ENCODE measurements at regions not wholly inside any gene's neighbourhood (a gene's known extent, or its start where the extent isn't known, plus 50 kb on each side); places are given as distances from the start of the nearest gene placed in this dataset.
"Not testable (repeated sequence)": the region's sequence is repeated elsewhere in the genome, so short reads cannot be mapped to it uniquely, and the experiment has no call there.

DNA sequence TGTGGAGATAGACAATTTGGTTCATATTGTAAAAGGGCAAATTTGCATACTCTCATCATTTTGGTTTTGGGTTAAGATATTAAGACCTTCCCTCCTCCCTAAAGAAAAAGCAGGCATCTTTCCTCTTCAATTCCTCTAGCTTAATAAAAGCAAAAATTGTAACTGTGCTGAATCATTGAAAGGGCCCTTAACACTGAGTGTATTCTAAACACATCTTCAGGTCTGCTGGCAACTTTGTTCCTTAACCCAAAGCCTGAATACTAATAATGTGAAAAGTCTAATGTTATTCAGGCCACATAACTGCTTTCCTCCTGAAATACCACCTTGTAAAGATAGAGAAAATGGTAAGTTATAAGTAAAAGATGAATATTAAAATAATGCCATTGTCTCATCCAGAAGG lies 1200.5 kb upstream of the FAM98A start:
- Histone ChIP-seq H3K4me3 (ENCODE audit: insufficient read depth, low read length, poor library complexity, severe bottlenecking) (no peak overlapping the region), H3K36me3 (ENCODE audit: low read length) (no peaks in the 10 kb centered on the region)
- TF ChIP-seq, protein P1, sequence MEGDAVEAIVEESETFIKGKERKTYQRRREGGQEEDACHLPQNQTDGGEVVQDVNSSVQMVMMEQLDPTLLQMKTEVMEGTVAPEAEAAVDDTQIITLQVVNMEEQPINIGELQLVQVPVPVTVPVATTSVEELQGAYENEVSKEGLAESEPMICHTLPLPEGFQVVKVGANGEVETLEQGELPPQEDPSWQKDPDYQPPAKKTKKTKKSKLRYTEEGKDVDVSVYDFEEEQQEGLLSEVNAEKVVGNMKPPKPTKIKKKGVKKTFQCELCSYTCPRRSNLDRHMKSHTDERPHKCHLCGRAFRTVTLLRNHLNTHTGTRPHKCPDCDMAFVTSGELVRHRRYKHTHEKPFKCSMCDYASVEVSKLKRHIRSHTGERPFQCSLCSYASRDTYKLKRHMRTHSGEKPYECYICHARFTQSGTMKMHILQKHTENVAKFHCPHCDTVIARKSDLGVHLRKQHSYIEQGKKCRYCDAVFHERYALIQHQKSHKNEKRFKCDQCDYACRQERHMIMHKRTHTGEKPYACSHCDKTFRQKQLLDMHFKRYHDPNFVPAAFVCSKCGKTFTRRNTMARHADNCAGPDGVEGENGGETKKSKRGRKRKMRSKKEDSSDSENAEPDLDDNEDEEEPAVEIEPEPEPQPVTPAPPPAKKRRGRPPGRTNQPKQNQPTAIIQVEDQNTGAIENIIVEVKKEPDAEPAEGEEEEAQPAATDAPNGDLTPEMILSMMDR (IDR thresholded peaks at IDR 0.05; ENCODE audit: insufficient read depth, low read length, poor library complexity, severe bottlenecking) = no peak
- TF ChIP-seq EZH2phosphoT487 (conservative IDR thresholded peaks at IDR 0.05; ENCODE audit: low read length) = no peak

DNA sequence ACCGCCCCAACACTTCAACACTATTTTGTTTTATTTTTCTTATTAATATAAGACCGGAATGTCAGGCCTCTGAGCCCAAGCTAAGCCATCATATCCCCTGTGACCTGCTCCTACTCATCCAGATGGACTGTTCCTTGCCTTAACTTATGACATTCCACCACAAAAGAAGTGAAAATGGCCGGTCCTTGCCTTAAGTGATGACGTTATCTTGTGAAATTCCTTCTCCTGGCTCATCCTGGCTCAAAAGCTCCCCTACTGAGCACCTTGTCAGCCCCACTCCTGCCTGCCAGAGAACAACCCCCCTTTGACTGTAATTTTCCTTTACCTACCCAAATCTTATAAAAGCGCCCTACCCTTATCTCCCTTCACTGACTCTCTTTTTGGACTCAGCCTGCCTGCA lies 1196.5 kb upstream of the FAM98A start:
- not testable (repeated sequence) for H3F3A ChIP-seq (ENCODE audit: insufficient read depth); H3K79me2 ChIP-seq (ENCODE audit: insufficient read depth, low read length); H3K4me2 ChIP-seq (ENCODE audit: low read depth, low read length, poor library complexity, severe bottlenecking); H3K9me3 ChIP-seq (ENCODE audit: insufficient read depth, low read length); H3K4me3 ChIP-seq (ENCODE audit: insufficient read depth, low read length, poor library complexity, severe bottlenecking); H3K27ac ChIP-seq (ENCODE audit: low read depth, low read length); H3K9me2 ChIP-seq (replicated peaks; ENCODE audit: insufficient read depth, low read length); H2AFZ ChIP-seq (ENCODE audit: low read depth, low read length, severe bottlenecking); H4K20me1 ChIP-seq (ENCODE audit: low read depth, low read length); H3K9ac ChIP-seq (ENCODE audit: low read length); H3K36me3 ChIP-seq (ENCODE audit: low read length); H3K27me3 ChIP-seq (ENCODE audit: low read length)

More for the DNA sequence above, 1200.5 kb upstream of the FAM98A start:
- no peak overlapping the region for H3K9ac ChIP-seq (ENCODE audit: low read length)
- no peak overlapping the region for H2AFZ ChIP-seq (ENCODE audit: low read depth, low read length, severe bottlenecking)
- no peaks in the 10 kb centered on the region for H3K9me3 ChIP-seq (ENCODE audit: insufficient read depth, low read length)
- H3K79me2 ChIP-seq (ENCODE audit: insufficient read depth, low read length) = no peaks in the 10 kb centered on the region
- no peaks in the 10 kb centered on the region for H3K27me3 ChIP-seq (ENCODE audit: low read length)
- no peak overlapping the region for H3K4me2 ChIP-seq (ENCODE audit: low read depth, low read length, poor library complexity, severe bottlenecking)
- no peaks in the 10 kb centered on the region for H4K20me1 ChIP-seq (ENCODE audit: low read depth, low read length)
- no peak overlapping the region for H3K27ac ChIP-seq (ENCODE audit: low read depth, low read length)
- no peaks in the 10 kb centered on the region for H3K9me2 ChIP-seq (replicated peaks; ENCODE audit: insufficient read depth, low read length)
- H3F3A ChIP-seq (ENCODE audit: insufficient read depth) = no peaks in the 10 kb centered on the region

DNA sequence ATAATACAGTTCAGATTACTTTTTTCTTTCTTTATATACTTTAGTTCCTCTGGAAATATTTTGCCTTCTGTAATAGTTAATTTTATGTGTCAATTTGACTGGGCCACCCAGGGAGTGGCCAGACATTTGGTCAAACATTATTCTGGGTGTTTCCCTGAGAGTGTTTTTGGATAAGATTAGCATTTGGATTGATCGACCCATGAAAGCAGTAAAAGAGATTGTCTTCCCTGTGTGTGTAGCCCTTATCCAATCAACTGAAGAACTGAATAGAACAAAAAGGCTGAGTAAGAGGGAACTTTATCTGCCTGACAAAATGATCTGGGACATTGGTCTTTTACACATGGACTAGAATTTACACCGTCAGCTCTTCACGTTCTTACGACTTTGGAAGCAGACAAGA lies 1190.1 kb upstream of the FAM98A start:
- Histone ChIP-seq H4K20me1 (ENCODE audit: low read depth, low read length) (no peaks in the 10 kb centered on the region), H3K9me3 (ENCODE audit: insufficient read depth, low read length) (no peaks in the 10 kb centered on the region), H2AFZ (ENCODE audit: low read depth, low read length, severe bottlenecking) (no peak overlapping the region), H3K27ac (ENCODE audit: low read depth, low read length) (no peak overlapping the region), H3K9ac (ENCODE audit: low read length) (no peak overlapping the region), H3F3A (ENCODE audit: insufficient read depth) (no peaks in the 10 kb centered on the region), H3K9me2 (replicated peaks; ENCODE audit: insufficient read depth, low read length) (no peaks in the 10 kb centered on the region), H3K79me2 (ENCODE audit: insufficient read depth, low read length) (no peaks in the 10 kb centered on the region), H3K27me3 (ENCODE audit: low read length) (no peaks in the 10 kb centered on the region), H3K4me2 (ENCODE audit: low read depth, low read length, poor library complexity, severe bottlenecking) (no peak overlapping the region), H3K36me3 (ENCODE audit: low read length) (no peaks in the 10 kb centered on the region), H3K4me3 (ENCODE audit: insufficient read depth, low read length, poor library complexity, severe bottlenecking) (no peak overlapping the region)
- TF ChIP-seq, protein P1 (IDR thresholded peaks at IDR 0.05; ENCODE audit: insufficient read depth, low read length, poor library complexity, severe bottlenecking) = no peak
- no peak for TF ChIP-seq EZH2phosphoT487 (conservative IDR thresholded peaks at IDR 0.05; ENCODE audit: low read length)

DNA sequence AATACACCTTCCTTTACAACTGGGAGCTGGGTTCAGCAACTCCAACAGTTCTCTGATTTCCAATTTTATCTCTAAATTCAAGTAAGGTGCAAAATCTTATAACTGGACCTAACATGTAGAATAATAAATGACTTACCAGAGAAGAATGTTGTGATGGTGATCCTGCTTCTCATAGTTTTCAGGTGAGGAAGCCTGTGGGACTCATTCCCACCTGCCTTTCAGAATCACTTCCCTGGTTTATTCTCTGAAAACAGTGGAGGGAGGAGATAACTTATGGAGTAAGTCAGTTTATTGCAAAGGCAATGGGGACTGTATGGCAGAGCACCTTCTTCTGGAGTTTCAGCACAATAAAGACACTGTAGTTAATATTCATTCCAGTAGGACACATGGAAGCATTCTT lies 1188.2 kb upstream of the FAM98A start:
- no peaks in the 10 kb centered on the region for H3K79me2 ChIP-seq (ENCODE audit: insufficient read depth, low read length)

More for the DNA sequence above, 1188.2 kb upstream of the FAM98A start:
- no peaks in the 10 kb centered on the region for H3K27me3 ChIP-seq (ENCODE audit: low read length)
- H3K4me3 ChIP-seq (ENCODE audit: insufficient read depth, low read length, poor library complexity, severe bottlenecking) = no peak overlapping the region
- H3K36me3 ChIP-seq (ENCODE audit: low read length) = no peaks in the 10 kb centered on the region
- H3K9me3 ChIP-seq (ENCODE audit: insufficient read depth, low read length) = no peaks in the 10 kb centered on the region
- H4K20me1 ChIP-seq (ENCODE audit: low read depth, low read length) = no peaks in the 10 kb centered on the region
- H3K9ac ChIP-seq (ENCODE audit: low read length) = no peak overlapping the region
- H3F3A ChIP-seq (ENCODE audit: insufficient read depth) = no peaks in the 10 kb centered on the region
- no peak overlapping the region for H3K4me2 ChIP-seq (ENCODE audit: low read depth, low read length, poor library complexity, severe bottlenecking)
- TF ChIP-seq EZH2phosphoT487 (conservative IDR thresholded peaks at IDR 0.05; ENCODE audit: low read length) = no peak
- TF ChIP-seq, protein P1 (IDR thresholded peaks at IDR 0.05; ENCODE audit: insufficient read depth, low read length, poor library complexity, severe bottlenecking) = no peak
- no peak overlapping the region for H2AFZ ChIP-seq (ENCODE audit: low read depth, low read length, severe bottlenecking)
- H3K9me2 ChIP-seq (replicated peaks; ENCODE audit: insufficient read depth, low read length) = no peaks in the 10 kb centered on the region
- no peak overlapping the region for H3K27ac ChIP-seq (ENCODE audit: low read depth, low read length)

All from SU-DHL-6 (cell line).